Motor neuron (in vitro differentiated cells): ENCODE measurements at regions not wholly inside any gene's neighbourhood (a gene's known extent, or its start where the extent isn't known, plus 50 kb on each side); places are given as distances from the start of the nearest gene placed in this dataset.

Experiments
- ATAC-seq, 8 experiments: fragments of 200-7000 bp; cut with Tn5 transposase; replicated peaks in 6 of 8; 2 replicates each; pipeline ENCODE4 v1.8.0; 2021; ENCODE audit warnings: mild to moderate bottlenecking in 8 of 8, moderate library complexity in 8 of 8
- H3K27ac ChIP-seq, 2 donors: fragments of 250-450 bp; sonication (Bioruptor Pico); 2 replicates each; pipeline ENCODE4 v1.9.0; 2021; ENCODE audit warnings: antibody characterized with exemption in 2 of 2, mild to moderate bottlenecking in 2 of 2, moderate library complexity in 1 of 2
- H3K4me1 ChIP-seq, 2 donors: fragments of 250-450 bp; sonication (Bioruptor Pico); replicated peaks in 1 of 2; 2 replicates each; pipeline ENCODE4 v1.6.1; 2021; ENCODE audit warnings: antibody characterized with exemption in 2 of 2, mild to moderate bottlenecking in 2 of 2, moderate library complexity in 1 of 2
- H3K4me3 ChIP-seq, 5 donors: fragments of 250-450 bp; sonication (Bioruptor Pico); 2 replicates each; pipeline ENCODE4 v1.9.0; 2021; ENCODE audit warnings: antibody characterized with exemption in 5 of 5, mild to moderate bottlenecking in 5 of 5, moderate library complexity in 4 of 5
- WGBS, 10 experiments: fragments of 450-650 bp; shearing (Covaris generic); methylation state at CpG; one replicate each; pipeline ENCODE4 v1.0.0; 2022; 5-methylcytosine and 5-hydroxymethylcytosine counted together
- in situ Hi-C, 9 experiments: fragments of 400-800 bp; cut with MboI; loops; one replicate each; pipeline ENCODE4 v1.15.0; 2021; ENCODE audit warnings: low sequenced_read_pairs in 9 of 9, low pct_unique_long_range_greater_than_20kb in 2 of 9; ENCODE audit not compliant: unreplicated experiment in 9 of 9

DNA sequence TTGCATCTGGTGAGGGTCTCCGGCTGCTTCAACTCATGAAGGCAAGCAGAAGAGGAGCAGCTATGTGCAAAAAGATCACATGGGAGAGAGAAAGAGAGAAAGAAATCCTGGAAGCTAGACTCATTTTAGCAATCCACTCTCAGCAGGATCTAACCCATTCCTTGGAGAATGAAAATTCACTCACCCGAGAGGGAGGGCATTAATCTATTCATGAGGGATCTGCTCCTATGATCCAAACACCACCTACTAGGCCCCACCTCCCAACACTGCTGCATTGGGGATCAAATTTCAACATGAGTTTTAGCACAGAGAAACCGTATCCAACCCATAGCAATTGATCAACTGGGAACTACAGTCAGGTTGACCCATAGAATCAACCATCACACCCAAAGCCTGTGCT lies 98.1 kb upstream of the SV2C start:
- in situ Hi-C loops, result no loop called here
- no peak overlapping the region for H3K4me3 ChIP-seq
- 0 to 82% (median 20%) methylated on average over 1 to 3 of the region's 3 CpGs; no CpG with 5 or more reads in 5 of the 10 experiments for WGBS, 10 experiments
- no peak overlapping the region for H3K27ac ChIP-seq
- H3K4me1 ChIP-seq, result no peaks in the 10 kb centered on the region
- ATAC-seq, result no peak

DNA sequence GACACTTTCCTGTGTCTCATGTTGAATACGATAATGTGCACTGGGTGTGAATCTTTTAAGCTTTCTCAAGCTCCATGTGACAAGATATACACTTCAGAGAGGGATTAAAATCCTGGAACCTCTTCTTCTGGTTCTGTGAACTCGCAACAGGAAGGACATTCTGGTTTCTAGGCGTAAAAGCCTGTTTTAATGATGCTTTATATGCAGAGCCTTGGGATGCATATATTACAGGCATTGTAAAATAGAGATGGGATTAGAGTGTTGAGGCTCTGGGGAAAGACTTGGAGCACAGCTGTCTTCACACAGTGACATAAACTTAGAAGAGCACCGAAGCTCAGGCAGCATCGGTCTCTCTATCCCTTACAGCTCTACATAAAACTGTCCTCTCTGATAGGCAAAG lies 107.7 kb upstream of the SV2C start:
- no peaks in the 10 kb centered on the region for H3K4me1 ChIP-seq
- H3K4me3 ChIP-seq, result no peak overlapping the region
- WGBS, 10 experiments, result 16 to 100% (median 62%) methylated on average over 1 to 5 of the region's 5 CpGs; no CpG with 5 or more reads in 2 of the 10 experiments
- in situ Hi-C loops, result no loop called here
- no peak for ATAC-seq
- no peak overlapping the region for H3K27ac ChIP-seq

DNA sequence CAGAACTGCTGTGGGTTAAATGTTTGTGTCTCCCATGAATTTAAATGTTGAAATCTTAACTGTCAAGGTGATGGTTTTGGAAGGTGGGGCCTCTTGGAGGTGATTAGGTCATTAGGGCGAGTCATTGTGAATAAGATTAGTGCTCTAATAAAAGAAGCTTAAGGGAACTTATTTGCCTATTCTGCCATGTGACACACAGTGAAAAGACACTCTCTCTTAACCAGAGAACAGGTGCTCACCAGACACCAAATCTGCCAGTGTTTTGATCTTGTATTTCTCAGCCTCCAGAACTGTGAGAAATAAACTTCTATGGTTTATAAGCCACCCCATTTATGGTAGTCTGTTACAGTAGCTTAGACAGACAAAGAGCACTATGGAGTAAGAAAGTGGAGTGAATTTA lies 117.9 kb upstream of the SV2C start:
- no peak for ATAC-seq
- WGBS, 10 experiments, result 0 to 63% (median 50%) methylated on average over 1 of the region's 1 CpG; no CpG with 5 or more reads in 5 of the 10 experiments
- H3K4me3 ChIP-seq, result no peak overlapping the region
- no peaks in the 10 kb centered on the region for H3K4me1 ChIP-seq
- in situ Hi-C loops, result no loop called here
- no peak overlapping the region for H3K27ac ChIP-seq

DNA sequence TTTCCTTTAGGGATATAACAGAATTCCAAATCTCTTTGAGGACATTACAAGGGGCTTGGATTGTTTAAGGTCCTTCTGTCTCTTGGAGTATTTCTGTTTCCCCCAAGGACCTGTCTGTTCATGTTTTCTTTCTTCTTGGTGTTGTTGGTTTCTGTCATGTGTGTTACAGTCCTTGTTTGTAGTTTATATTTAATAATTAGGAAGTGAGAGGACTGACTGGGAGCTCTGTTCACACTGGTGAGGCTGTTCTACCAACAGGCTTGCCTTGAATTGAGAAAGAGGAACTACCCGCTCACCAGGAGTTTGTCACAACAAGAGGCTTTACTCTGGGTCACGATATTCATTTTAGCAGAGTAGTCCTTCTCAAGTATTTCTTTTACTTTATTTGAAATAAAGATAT lies 119.2 kb upstream of the SV2C start:
- no peak for ATAC-seq
- 34 to 100% (median 96%) methylated on average over 2 of the region's 2 CpGs; no CpG with 5 or more reads in 4 of the 10 experiments for WGBS, 10 experiments
- H3K4me3 ChIP-seq, result no peak overlapping the region
- in situ Hi-C loops, result no loop called here
- no peaks in the 10 kb centered on the region for H3K4me1 ChIP-seq
- no peak overlapping the region for H3K27ac ChIP-seq

DNA sequence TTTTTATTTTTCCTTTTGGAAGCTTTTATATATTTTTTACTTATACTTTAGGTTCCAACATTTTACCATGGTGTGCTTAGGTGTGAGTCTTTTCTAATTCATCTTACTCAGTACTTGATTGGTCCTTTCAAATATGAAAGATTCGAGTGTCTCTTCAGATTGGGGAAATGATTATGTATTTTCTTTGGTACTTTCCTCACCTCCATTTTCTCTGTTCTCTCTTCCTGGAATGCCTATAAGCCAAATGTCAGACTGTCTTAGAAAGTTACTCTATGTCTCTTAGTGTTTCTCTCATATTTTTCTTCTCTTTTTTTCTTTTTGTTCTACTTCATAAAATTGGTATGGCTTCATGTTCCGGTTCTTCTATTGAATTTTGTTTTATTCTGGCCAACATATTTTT lies 119.6 kb upstream of the SV2C start:
- H3K4me3 ChIP-seq, result no peak overlapping the region
- in situ Hi-C loops, result no loop called here
- H3K27ac ChIP-seq, result no peak overlapping the region
- H3K4me1 ChIP-seq, result no peaks in the 10 kb centered on the region
- 2 to 100% (median 87%) methylated on average over 1 to 2 of the region's 2 CpGs; no CpG with 5 or more reads in 1 of the 10 experiments for WGBS, 10 experiments
- no peak for ATAC-seq

DNA sequence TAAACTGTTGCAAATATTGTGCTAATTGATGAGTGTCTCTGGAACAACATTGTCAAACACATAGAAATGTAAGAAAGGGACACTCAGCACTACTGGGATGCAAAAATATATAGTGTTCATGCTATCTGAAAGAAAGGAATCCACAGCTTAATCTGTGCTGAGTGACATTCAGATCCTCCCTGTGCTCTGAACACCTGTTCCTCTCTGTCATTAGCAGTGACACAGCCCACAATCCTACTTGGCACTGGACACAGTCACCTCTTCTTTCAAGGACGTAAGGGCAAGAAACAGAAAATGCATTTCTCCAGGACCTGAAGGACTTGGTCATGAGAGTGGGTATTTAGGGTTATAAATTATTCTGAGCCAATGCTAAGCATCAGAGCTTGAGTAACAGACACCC lies 121.4 kb upstream of the SV2C start:
- H3K27ac ChIP-seq, result no peak overlapping the region
- in situ Hi-C loops, result no loop called here

DNA sequence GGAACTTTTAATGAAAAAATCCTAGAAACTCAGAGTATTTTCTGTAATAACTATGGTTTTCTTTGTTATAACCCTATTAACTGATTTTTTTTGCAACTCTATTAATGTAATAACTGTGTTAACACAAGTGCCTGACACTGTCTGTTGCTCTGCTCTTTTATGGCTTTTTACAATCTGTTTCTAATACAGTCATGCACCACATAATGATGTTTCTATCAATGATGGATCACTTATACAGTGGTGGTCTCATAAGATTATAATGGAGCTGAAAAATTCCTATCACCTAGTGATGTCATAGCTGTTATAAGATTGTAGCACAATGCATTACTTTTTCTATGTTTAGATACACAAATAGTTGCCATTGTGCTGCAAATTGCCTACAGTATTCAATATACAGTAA lies 123.1 kb upstream of the SV2C start:
- Histone ChIP-seq H3K4me1 (no peaks in the 10 kb centered on the region), H3K4me3 (no peak overlapping the region), H3K27ac (no peak overlapping the region)
- ATAC-seq, result peak in 3 of 8 experiments; percentile 32 to 55 (median 53)
- in situ Hi-C loops, result no loop called here

More for the DNA sequence above, 121.4 kb upstream of the SV2C start:
- Histone ChIP-seq H3K4me1 (no peaks in the 10 kb centered on the region), H3K4me3 (no peak overlapping the region)
- no peak for ATAC-seq
- WGBS, 10 experiments, result 0 to 100% (median 72%) methylated on average over 1 of the region's 1 CpG; no CpG with 5 or more reads in 2 of the 10 experiments

DNA sequence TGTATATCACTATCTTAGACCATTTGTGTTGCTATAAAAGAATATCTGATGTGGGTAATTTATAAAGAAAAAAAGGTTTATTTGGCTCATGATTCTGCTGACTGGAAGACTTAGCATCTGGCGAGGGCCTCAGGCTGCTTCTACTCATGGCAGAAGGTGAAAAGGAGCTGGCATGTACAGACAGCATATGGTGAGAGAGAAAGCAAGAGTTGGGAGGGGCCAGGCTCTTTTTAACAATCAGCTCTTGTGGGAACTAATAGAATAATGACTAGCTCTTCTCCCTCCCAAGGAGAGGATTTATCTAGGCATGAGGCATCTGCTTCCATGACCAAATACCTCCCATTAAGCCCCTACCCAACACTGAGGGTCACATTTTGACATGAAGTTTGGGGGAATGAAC lies 130.2 kb upstream of the SV2C start:
- no peaks in the 10 kb centered on the region for H3K4me1 ChIP-seq
- no peak overlapping the region for H3K4me3 ChIP-seq
- no peak for ATAC-seq
- no peak overlapping the region for H3K27ac ChIP-seq
- in situ Hi-C loops, result no loop called here
- WGBS, 10 experiments, result 0 to 86% (median 67%) methylated on average over 1 of the region's 1 CpG; no CpG with 5 or more reads in 6 of the 10 experiments

DNA sequence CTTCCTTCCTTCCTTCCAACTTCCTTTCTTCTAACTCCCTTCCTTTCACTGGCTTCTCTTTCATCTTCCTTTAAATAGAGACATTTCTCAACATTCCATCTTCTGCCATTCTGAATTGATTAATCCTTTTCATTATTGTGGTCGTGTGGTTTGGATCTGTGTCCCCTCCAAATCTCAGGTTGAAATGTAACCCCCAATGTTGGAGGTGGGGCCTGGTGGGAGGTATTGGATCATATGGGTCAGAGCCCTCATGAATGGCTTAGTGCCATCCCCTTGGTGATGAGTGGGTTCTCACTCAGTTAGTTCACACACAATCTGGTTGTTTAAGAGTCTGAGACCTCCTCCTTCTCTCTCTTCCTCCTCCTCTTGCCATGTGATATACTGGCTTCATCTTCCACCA lies 130.9 kb upstream of the SV2C start:
- no peak overlapping the region for H3K4me3 ChIP-seq
- H3K27ac ChIP-seq, result no peak overlapping the region
- no peaks in the 10 kb centered on the region for H3K4me1 ChIP-seq
- no peak for ATAC-seq
- in situ Hi-C loops, result no loop called here
- WGBS, 10 experiments, result 0 to 67% (median 0%) methylated on average over 1 of the region's 1 CpG; no CpG with 5 or more reads in 5 of the 10 experiments

DNA sequence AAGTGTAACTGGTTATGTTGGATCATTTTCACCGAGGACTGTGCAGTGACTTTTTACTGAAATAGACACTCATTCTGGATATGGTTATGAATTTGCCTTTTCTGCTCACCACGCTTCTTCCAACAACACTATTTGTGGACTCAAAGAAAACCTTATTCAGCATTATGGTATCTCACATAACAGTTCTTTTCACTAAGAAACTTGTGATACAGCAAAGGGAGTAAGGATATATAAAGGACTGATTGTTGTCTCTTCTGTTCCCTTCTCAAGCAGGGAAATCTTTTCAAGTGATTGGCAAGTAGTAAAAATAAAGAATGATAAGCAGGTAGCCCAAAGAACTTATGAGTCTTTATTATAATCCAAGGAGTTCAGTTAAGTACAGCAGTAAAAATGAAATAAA lies 131.5 kb upstream of the SV2C start:
- no peak overlapping the region for H3K4me3 ChIP-seq
- no peaks in the 10 kb centered on the region for H3K4me1 ChIP-seq
- in situ Hi-C loops, result no loop called here
- H3K27ac ChIP-seq, result no peak overlapping the region
- 0 to 82% (median 57%) methylated on average over 1 to 2 of the region's 2 CpGs; no CpG with 5 or more reads in 1 of the 10 experiments for WGBS, 10 experiments
- ATAC-seq, result no peak

DNA sequence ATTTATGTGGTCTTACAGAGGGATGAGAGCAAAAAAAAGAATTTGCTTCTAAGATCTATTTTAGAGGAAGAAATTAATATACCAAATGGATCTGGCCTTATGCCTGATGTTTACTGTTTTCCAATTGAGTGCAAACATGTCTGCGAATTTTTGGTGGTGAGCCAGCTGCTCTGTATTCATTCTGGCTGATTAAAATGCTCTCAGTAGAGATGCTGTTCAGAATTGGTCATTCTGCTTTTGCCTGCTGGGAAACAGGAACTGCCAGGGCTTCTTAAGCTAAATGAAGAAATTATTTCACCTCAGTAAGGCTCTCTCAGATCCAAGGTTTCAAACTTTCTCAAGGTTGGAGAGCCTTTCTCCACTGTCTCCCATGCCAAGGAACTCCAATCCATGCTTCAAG lies 132.0 kb upstream of the SV2C start:
- H3K4me1 ChIP-seq, result no peaks in the 10 kb centered on the region
- 0 to 100% (median 69%) methylated on average over 1 of the region's 1 CpG; no CpG with 5 or more reads in 3 of the 10 experiments for WGBS, 10 experiments
- no peak overlapping the region for H3K4me3 ChIP-seq
- in situ Hi-C loops, result no loop called here
- H3K27ac ChIP-seq, result no peak overlapping the region
- peak in 1 of 8 experiments; percentile 25 for ATAC-seq

DNA sequence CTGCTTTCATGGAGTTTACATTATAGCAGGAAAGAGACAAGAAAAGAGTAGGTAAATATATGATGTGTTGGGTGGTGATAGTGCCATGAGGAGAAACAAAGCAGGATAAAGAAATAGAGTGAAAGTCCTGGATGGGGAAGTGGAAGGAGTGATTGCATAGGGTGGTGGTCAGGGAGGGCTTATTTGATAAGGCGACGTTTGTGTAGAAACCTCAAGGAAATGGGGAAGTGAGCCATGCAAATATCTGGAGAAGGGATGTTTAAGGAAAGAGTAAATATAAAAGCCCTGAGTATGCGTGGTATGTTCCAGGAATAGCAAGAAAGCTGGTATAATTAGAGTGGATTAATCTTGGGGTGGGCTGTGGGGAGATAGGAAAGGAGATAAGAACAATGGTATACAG lies 134.7 kb upstream of the SV2C start:
- Histone ChIP-seq H3K27ac (no peak overlapping the region), H3K4me3 (no peak overlapping the region), H3K4me1 (no peaks in the 10 kb centered on the region)
- 8 to 95% (median 77%) methylated on average over 2 to 3 of the region's 3 CpGs for WGBS, 10 experiments
- ATAC-seq, result no peak
- in situ Hi-C loops, result no loop called here

DNA sequence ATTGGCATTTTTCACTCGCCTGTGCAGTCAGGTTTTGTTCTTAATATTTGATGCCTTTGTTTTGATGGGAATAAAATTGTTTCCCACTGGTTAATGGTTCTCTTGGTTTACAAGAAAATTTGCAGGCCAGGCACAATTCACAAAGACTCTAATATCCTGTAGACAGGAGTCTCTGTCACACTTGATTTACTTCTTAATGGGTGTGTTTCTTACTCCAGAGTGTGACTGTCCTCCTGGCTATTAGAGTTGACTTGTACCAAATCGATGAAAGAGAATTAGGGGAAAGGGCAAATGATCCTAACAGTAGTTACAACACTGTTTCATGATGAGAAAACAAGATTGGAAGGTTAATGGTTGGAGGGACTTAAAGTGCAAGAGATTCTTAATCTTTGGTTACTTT lies 142.8 kb upstream of the SV2C start:
- Histone ChIP-seq H3K4me1 (peaks cover 0 to 11% of the 10 kb centered on the region in 2 donors), H3K27ac (peak overlapping the region in 1 of 2 donors; percentile 24), H3K4me3 (no peak overlapping the region)
- in situ Hi-C loops, result no loop called here
- 0 to 85% (median 67%) methylated on average over 1 to 2 of the region's 2 CpGs; no CpG with 5 or more reads in 1 of the 10 experiments for WGBS, 10 experiments
- ATAC-seq, result peak in 5 of 8 experiments; percentile 36 to 82 (median 63)

DNA sequence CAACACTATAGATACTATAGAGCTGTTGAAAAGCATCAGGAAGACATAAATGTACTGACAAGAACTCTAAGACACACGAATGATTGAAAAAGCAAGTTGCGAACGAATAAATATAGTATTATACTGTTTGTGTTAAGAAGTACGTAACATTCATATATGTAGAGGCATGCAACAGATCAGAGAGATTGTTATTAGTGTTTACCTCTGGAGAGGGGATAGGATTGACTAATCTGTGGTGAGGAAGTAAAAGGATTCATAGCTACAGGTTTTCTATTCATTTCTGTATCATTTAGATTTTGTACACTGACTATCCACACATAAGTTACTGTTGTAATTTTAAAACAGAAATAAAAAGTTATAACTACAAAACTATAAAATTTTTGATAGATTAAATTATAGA lies 147.6 kb upstream of the SV2C start:
- 0 to 80% (median 40%) methylated on average over 1 to 4 of the region's 4 CpGs; no CpG with 5 or more reads in 1 of the 10 experiments for WGBS, 10 experiments
- in situ Hi-C loops, result no loop called here
- ATAC-seq, result no peak

More for the DNA sequence above, 147.6 kb upstream of the SV2C start:
- Histone ChIP-seq H3K4me3 (no peak overlapping the region), H3K4me1 (peaks cover 0 to 5% of the 10 kb centered on the region in 2 donors), H3K27ac (no peak overlapping the region)
